WTC11 (cell line): ENCODE measurements at regions not wholly inside any gene's neighbourhood (a gene's known extent, or its start where the extent isn't known, plus 50 kb on each side); places are given as distances from the start of the nearest gene placed in this dataset.
"Not testable (repeated sequence)": the region's sequence is repeated elsewhere in the genome, so short reads cannot be mapped to it uniquely, and the experiment has no call there.

Experiments used
- FOXJ3 ChIP-seq: sonication (generic); formaldehyde crosslinking; IDR thresholded peaks from 2 replicates; pipeline ENCODE4 v1.9.0; 2021; ENCODE audit warnings: missing genetic modification reagents, mild to moderate bottlenecking, borderline replicate concordance
- GRHL2 ChIP-seq: fragments of 250-450 bp; sonication (Bioruptor Pico); IDR thresholded peaks from 2 replicates; pipeline ENCODE4 v1.8.0; 2022; ENCODE audit warnings: mild to moderate bottlenecking, moderate library complexity; ENCODE audit not compliant: insufficient replicate concordance, severe bottlenecking
- JUN ChIP-seq: sonication (generic); formaldehyde crosslinking; IDR thresholded peaks from 2 replicates; pipeline ENCODE4 v1.8.0; 2023; ENCODE audit warnings: mild to moderate bottlenecking, missing genetic modification reagents
- MXD4 ChIP-seq: fragments of 250-450 bp; sonication (Bioruptor Pico); IDR thresholded peaks from 2 replicates; pipeline ENCODE4 v1.8.0; 2021; ENCODE audit warnings: mild to moderate bottlenecking, moderate library complexity, borderline replicate concordance
- MYBL2 ChIP-seq: sonication (generic); formaldehyde crosslinking; IDR thresholded peaks from 2 replicates; pipeline ENCODE4 v1.8.1; 2023; ENCODE audit warnings: mild to moderate bottlenecking, moderate library complexity, missing genetic modification reagents
- NR2C2 ChIP-seq: sonication (generic); formaldehyde crosslinking; IDR thresholded peaks from 2 replicates; pipeline ENCODE4 v1.8.0; 2022; ENCODE audit warnings: mild to moderate bottlenecking, missing genetic modification reagents
- NR3C1 ChIP-seq: sonication (generic); formaldehyde crosslinking; conservative IDR thresholded peaks from 2 replicates; pipeline ENCODE4 v1.8.1; 2023; ENCODE audit warnings: low read depth, mild to moderate bottlenecking, missing genetic modification reagents
- SMAD3 ChIP-seq: sonication (generic); formaldehyde crosslinking; IDR thresholded peaks from 2 replicates; pipeline ENCODE4 v1.8.0; 2022; ENCODE audit warnings: missing genetic modification reagents, mild to moderate bottlenecking, borderline replicate concordance
- TEAD4 ChIP-seq: sonication (generic); formaldehyde crosslinking; IDR thresholded peaks from 2 replicates; pipeline ENCODE4 v1.8.0; 2022; ENCODE audit warnings: mild to moderate bottlenecking, missing genetic modification reagents
- ZBTB21 ChIP-seq: sonication (generic); formaldehyde crosslinking; IDR thresholded peaks from 2 replicates; pipeline ENCODE4 v1.8.1; 2023; ENCODE audit warnings: mild to moderate bottlenecking, missing genetic modification reagents, borderline replicate concordance
- ZNF138 ChIP-seq: sonication (generic); formaldehyde crosslinking; conservative IDR thresholded peaks from 2 replicates; pipeline ENCODE4 v1.8.1; 2022; ENCODE audit warnings: mild to moderate bottlenecking, moderate library complexity, missing genetic modification reagents
- TF ChIP-seq, protein P1 (sequence below): fragments of 200-600 bp; IDR thresholded peaks from 2 replicates; pipeline ENCODE4 v1.8.0; 2022; ENCODE audit warnings: antibody characterized with exemption
- TF ChIP-seq, protein P2 (sequence below): sonication (generic); formaldehyde crosslinking; IDR thresholded peaks from 2 replicates; pipeline ENCODE4 v1.8.0; 2022; ENCODE audit warnings: missing genetic modification reagents

DNA sequence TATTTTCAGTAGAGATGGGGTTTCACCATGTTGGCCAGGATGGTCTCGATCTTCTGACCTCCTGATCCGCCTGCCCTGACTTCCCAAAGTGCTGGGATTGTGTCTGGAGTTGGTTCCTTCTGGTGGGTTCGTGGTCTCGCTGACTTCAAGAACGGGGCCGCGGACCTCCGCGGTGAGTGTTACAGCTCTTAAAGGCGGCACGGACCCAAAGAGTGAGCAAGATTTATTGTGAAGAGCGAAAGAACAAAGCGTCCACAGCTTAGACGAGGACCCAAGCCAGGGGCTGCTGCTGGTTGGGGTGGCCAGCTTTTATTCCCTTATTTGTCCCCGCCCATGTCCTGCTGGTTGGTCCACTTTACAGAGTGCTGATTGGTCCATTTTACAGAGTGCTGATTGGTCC is 111.3 kb upstream of the CHD2 start:
- TF ChIP-seq, protein P1, sequence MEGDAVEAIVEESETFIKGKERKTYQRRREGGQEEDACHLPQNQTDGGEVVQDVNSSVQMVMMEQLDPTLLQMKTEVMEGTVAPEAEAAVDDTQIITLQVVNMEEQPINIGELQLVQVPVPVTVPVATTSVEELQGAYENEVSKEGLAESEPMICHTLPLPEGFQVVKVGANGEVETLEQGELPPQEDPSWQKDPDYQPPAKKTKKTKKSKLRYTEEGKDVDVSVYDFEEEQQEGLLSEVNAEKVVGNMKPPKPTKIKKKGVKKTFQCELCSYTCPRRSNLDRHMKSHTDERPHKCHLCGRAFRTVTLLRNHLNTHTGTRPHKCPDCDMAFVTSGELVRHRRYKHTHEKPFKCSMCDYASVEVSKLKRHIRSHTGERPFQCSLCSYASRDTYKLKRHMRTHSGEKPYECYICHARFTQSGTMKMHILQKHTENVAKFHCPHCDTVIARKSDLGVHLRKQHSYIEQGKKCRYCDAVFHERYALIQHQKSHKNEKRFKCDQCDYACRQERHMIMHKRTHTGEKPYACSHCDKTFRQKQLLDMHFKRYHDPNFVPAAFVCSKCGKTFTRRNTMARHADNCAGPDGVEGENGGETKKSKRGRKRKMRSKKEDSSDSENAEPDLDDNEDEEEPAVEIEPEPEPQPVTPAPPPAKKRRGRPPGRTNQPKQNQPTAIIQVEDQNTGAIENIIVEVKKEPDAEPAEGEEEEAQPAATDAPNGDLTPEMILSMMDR: not testable (repeated sequence)
- not testable (repeated sequence) for TF ChIP-seq NR2C2 (CRISPR knock-in tag); TEAD4 (CRISPR knock-in tag); GRHL2 (CRISPR knock-in tag); SMAD3 (CRISPR knock-in tag); MYBL2 (CRISPR knock-in tag); ZBTB21 (CRISPR knock-in tag); FOXJ3; ZNF138; JUN; MXD4 (CRISPR knock-in tag); NR3C1 (CRISPR knock-in tag)
- TF ChIP-seq, protein P2, sequence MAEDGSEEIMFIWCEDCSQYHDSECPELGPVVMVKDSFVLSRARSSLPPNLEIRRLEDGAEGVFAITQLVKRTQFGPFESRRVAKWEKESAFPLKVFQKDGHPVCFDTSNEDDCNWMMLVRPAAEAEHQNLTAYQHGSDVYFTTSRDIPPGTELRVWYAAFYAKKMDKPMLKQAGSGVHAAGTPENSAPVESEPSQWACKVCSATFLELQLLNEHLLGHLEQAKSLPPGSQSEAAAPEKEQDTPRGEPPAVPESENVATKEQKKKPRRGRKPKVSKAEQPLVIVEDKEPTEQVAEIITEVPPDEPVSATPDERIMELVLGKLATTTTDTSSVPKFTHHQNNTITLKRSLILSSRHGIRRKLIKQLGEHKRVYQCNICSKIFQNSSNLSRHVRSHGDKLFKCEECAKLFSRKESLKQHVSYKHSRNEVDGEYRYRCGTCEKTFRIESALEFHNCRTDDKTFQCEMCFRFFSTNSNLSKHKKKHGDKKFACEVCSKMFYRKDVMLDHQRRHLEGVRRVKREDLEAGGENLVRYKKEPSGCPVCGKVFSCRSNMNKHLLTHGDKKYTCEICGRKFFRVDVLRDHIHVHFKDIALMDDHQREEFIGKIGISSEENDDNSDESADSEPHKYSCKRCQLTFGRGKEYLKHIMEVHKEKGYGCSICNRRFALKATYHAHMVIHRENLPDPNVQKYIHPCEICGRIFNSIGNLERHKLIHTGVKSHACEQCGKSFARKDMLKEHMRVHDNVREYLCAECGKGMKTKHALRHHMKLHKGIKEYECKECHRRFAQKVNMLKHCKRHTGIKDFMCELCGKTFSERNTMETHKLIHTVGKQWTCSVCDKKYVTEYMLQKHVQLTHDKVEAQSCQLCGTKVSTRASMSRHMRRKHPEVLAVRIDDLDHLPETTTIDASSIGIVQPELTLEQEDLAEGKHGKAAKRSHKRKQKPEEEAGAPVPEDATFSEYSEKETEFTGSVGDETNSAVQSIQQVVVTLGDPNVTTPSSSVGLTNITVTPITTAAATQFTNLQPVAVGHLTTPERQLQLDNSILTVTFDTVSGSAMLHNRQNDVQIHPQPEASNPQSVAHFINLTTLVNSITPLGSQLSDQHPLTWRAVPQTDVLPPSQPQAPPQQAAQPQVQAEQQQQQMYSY (CRISPR knock-in tag): not testable (repeated sequence)
